ENCODE measurements at regions not wholly inside any gene's neighbourhood (a gene's known extent, or its start where the extent isn't known, plus 50 kb on each side); places are given as distances from the start of the nearest gene placed in this dataset.
"Not testable (repeated sequence)": the region's sequence is repeated elsewhere in the genome, so short reads cannot be mapped to it uniquely, and the experiment has no call there.

GRCh38 chr5:36739751-36740221, 133.4 kb downstream of the SLC1A3 start:
- DNase-seq (ENCODE audit: low read depth), result peak; percentile 29

GRCh38 chr5:36740259-36740898, 134.0 kb downstream of the SLC1A3 start:
- DNase-seq (ENCODE audit: low read depth), result no peak

- no peak for DNase-seq (ENCODE audit: low read depth)
Observed at GRCh38 chr5:36741128-36741527, 134.7 kb downstream of the SLC1A3 start.

GRCh38 chr5:36743891-36744772, 132.4 kb upstream of the NIPBL start:
- DNase-seq (ENCODE audit: low read depth), result peak; percentile 38

- peak; percentile 25 for DNase-seq (ENCODE audit: low read depth)
Observed at GRCh38 chr5:36744773-36745589, 131.6 kb upstream of the NIPBL start.

GRCh38 chr5:36747794-36748193, 128.8 kb upstream of the NIPBL start:
- DNase-seq (ENCODE audit: low read depth), result not testable (repeated sequence)

GRCh38 chr5:36751886-36752285, 124.7 kb upstream of the NIPBL start:
- no peak for DNase-seq (ENCODE audit: low read depth)

GRCh38 chr5:36755342-36755741, 121.2 kb upstream of the NIPBL start:
- DNase-seq (ENCODE audit: low read depth), result no peak

- no peak for DNase-seq (ENCODE audit: low read depth)
Observed at GRCh38 chr5:36755920-36756488, 120.6 kb upstream of the NIPBL start.

GRCh38 chr5:36756848-36757247, 119.7 kb upstream of the NIPBL start:
- DNase-seq (ENCODE audit: low read depth), result no peak

- DNase-seq (ENCODE audit: low read depth), result no peak
Observed at GRCh38 chr5:36759117-36759516, 117.5 kb upstream of the NIPBL start.

- DNase-seq (ENCODE audit: low read depth), result no peak
Observed at GRCh38 chr5:36763454-36763853, 113.1 kb upstream of the NIPBL start.

GRCh38 chr5:36765876-36766275, 110.7 kb upstream of the NIPBL start:
- no peak for DNase-seq (ENCODE audit: low read depth)

- DNase-seq (ENCODE audit: low read depth), result no peak
Observed at GRCh38 chr5:36766981-36767380, 109.6 kb upstream of the NIPBL start.

- DNase-seq (ENCODE audit: low read depth), result no peak
Observed at GRCh38 chr5:36768450-36768849, 108.1 kb upstream of the NIPBL start.

- DNase-seq (ENCODE audit: low read depth), result no peak
Observed at GRCh38 chr5:36769129-36769770, 107.3 kb upstream of the NIPBL start.

- DNase-seq (ENCODE audit: low read depth), result no peak
Observed at GRCh38 chr5:36770125-36770524, 106.4 kb upstream of the NIPBL start.

GRCh38 chr5:36772276-36773140, 104.1 kb upstream of the NIPBL start:
- DNase-seq (ENCODE audit: low read depth), result no peak

- DNase-seq (ENCODE audit: low read depth), result peak; percentile 5
Observed at GRCh38 chr5:36777105-36777757, 99.3 kb upstream of the NIPBL start.

GRCh38 chr5:36778336-36778735, 98.2 kb upstream of the NIPBL start:
- no peak for DNase-seq (ENCODE audit: low read depth)
